Astrocyte of the spinal cord (primary cell): ENCODE measurements at regions not wholly inside any gene's neighbourhood (a gene's known extent, or its start where the extent isn't known, plus 50 kb on each side); places are given as distances from the start of the nearest gene placed in this dataset.
"Not testable (repeated sequence)": the region's sequence is repeated elsewhere in the genome, so short reads cannot be mapped to it uniquely, and the experiment has no call there.

Source experiments
- DNase-seq: peaks from one replicate; pipeline ENCODE4 v3.0.0; 2011; ENCODE audit warnings: low read depth, low spot score
- H3K4me3 ChIP-seq: 2 replicates; pipeline ENCODE4 v1.5.1; 2011; ENCODE audit warnings: low read depth, mild to moderate bottlenecking, low read length, moderate library complexity
- in situ Hi-C: cut with HindIII; loops from 2 replicates; pipeline ENCODE4 v1.10.0; 2017; ENCODE audit warnings: low sequenced_read_pairs
- TF ChIP-seq, protein P1 (sequence below): IDR thresholded peaks from 2 replicates; pipeline ENCODE4 v1.5.1; 2012; ENCODE audit warnings: low read depth, mild to moderate bottlenecking, low read length, inconsistent platforms

DNA sequence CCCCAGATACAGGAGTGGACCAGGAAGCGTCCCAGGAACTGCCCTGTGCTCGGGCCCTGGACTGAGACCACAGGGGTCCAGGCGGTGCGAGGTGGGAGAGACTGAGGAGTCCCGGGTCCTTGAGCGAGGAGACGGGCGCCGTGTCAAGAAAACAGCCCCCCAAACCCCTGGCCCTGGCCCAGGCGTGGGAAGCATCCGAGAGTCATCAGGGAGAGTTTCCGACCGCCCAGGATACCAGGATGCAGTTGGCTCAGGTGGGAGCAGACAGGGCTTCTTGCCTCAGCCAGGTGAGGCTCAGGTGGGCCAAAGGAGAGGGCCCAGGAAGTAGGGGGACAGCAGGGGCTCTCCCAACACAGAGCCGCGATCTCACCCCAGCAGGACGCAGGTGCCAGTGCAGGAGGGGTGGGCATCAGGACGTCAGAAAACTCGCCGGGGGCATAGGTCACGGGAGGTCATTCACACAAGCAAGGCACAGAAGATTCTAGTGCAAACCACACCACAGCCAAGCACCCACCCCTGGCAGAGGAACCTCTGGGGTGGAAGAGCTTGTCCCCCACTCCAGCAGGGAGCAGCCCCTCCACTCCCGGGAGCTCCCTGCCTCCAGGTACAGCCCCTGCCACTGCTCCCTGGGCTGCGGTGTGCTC, 102.5 kb upstream of the EIF5 start:
- in situ Hi-C loops: no loop called here
- no peak for DNase-seq
- H3K4me3 ChIP-seq: no peak overlapping the region
- TF ChIP-seq, protein P1, sequence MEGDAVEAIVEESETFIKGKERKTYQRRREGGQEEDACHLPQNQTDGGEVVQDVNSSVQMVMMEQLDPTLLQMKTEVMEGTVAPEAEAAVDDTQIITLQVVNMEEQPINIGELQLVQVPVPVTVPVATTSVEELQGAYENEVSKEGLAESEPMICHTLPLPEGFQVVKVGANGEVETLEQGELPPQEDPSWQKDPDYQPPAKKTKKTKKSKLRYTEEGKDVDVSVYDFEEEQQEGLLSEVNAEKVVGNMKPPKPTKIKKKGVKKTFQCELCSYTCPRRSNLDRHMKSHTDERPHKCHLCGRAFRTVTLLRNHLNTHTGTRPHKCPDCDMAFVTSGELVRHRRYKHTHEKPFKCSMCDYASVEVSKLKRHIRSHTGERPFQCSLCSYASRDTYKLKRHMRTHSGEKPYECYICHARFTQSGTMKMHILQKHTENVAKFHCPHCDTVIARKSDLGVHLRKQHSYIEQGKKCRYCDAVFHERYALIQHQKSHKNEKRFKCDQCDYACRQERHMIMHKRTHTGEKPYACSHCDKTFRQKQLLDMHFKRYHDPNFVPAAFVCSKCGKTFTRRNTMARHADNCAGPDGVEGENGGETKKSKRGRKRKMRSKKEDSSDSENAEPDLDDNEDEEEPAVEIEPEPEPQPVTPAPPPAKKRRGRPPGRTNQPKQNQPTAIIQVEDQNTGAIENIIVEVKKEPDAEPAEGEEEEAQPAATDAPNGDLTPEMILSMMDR: no peak

- no peak overlapping the region for H3K4me3 ChIP-seq
- in situ Hi-C loops: no loop called here
- TF ChIP-seq, protein P1: no peak
- no peak for DNase-seq
Observed at GRCh38 chr14:103232031-103232808, 101.8 kb upstream of the EIF5 start.

- no peak for DNase-seq
Observed at GRCh38 chr14:103232831-103233319, 101.2 kb upstream of the EIF5 start.

DNA sequence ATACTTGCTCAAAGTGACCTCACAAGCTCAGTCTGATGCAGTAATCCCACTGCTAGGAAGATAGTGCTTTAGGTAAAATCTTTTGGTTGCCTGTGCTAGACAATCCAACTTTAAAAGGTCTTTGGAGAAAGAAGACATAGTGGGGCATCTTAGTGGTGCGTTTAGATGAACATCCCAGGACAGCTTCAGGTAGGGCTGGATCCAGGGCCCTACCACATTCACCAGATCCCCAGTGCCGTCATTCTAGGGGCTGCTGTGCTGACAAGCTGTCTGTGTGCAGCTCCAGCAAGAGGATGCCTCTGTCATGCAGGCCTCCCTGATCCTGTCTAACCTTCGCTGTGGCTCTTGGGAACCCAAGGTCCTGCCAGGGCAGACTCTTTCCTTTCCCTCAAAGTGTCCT, 100.7 kb upstream of the EIF5 start:
- no peak overlapping the region for H3K4me3 ChIP-seq
- DNase-seq: no peak
- TF ChIP-seq, protein P1: no peak
- in situ Hi-C loops: no loop called here

More at GRCh38 chr14:103232831-103233319, 101.2 kb upstream of the EIF5 start:
- TF ChIP-seq, protein P1: no peak
- in situ Hi-C loops: no loop called here
- H3K4me3 ChIP-seq: no peak overlapping the region

- DNase-seq, in situ Hi-C loops: not testable (repeated sequence)
Observed at GRCh38 chr14:103234826-103235225, 99.2 kb upstream of the EIF5 start.

GRCh38 chr14:103235506-103235905, 98.5 kb upstream of the EIF5 start:
- H3K4me3 ChIP-seq, DNase-seq, in situ Hi-C loops: not testable (repeated sequence)

More at GRCh38 chr14:103234826-103235225, 99.2 kb upstream of the EIF5 start:
- not testable (repeated sequence) for H3K4me3 ChIP-seq

DNA sequence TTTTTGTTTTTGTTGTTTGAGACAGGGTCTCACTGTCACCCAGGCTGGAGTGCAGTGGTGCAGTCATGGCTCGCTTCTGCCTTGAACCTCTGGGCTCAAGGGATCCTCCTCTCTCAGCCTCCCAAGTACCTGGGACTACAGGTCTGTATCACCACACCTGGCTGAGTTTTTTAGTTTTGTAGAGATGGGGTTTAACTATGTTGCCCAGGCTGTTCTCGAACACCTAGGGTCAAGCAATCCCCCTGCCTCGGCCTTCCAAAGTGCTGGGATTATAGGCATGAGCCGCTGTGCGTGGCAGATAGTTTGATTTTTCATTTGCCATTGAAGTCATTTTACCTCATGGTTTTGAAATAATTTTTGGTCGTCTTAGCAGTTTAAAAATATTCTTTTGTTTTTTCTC, 94.3 kb upstream of the EIF5 start:
- no peak overlapping the region for H3K4me3 ChIP-seq
- TF ChIP-seq, protein P1: no peak
- no peak for DNase-seq
- in situ Hi-C loops: no loop called here
